ENCODE measurements at regions not wholly inside any gene's neighbourhood (a gene's known extent, or its start where the extent isn't known, plus 50 kb on each side); places are given as distances from the start of the nearest gene placed in this dataset.
"Not testable (repeated sequence)": the region's sequence is repeated elsewhere in the genome, so short reads cannot be mapped to it uniquely, and the experiment has no call there.

- peaks cover 7% of the 10 kb centered on the region for H3K36me3 Mint-ChIP-seq (ENCODE audit: low read depth)
Observed at GRCh38 chr4:189804894-189805293, 135.8 kb upstream of the FRG1 start.

GRCh38 chr4:189806506-189806905 lies 134.2 kb upstream of the FRG1 start:
- TF ChIP-seq CTCF (IDR thresholded peaks at IDR 0.05; ENCODE audit: unreplicated experiment in 3 of 3): no peak
- H3K4me1 Mint-ChIP-seq: no peaks in the 10 kb centered on the region
- H3K4me3 Mint-ChIP-seq: no peak overlapping the region
- H3K27me3 Mint-ChIP-seq (ENCODE audit: low read depth): no peaks in the 10 kb centered on the region
- peaks cover 12% of the 10 kb centered on the region for H3K36me3 Mint-ChIP-seq (ENCODE audit: low read depth)
- no peak overlapping the region for H3K27ac Mint-ChIP-seq
- H3K9me3 Mint-ChIP-seq: peaks cover 70% of the 10 kb centered on the region

More at GRCh38 chr4:189804894-189805293, 135.8 kb upstream of the FRG1 start:
- Mint-ChIP-seq H3K4me1 (no peaks in the 10 kb centered on the region), H3K27me3 (ENCODE audit: low read depth) (no peaks in the 10 kb centered on the region), H3K27ac (no peak overlapping the region), H3K9me3 (peaks cover 74% of the 10 kb centered on the region), H3K4me3 (no peak overlapping the region)
- no peak for TF ChIP-seq CTCF (IDR thresholded peaks at IDR 0.05; ENCODE audit: unreplicated experiment in 3 of 3)

GRCh38 chr4:189807031-189807430 lies 133.6 kb upstream of the FRG1 start:
- H3K4me1 Mint-ChIP-seq: no peaks in the 10 kb centered on the region
- H3K9me3 Mint-ChIP-seq: peaks cover 70% of the 10 kb centered on the region
- no peak overlapping the region for H3K4me3 Mint-ChIP-seq
- no peaks in the 10 kb centered on the region for H3K27me3 Mint-ChIP-seq (ENCODE audit: low read depth)
- peaks cover 12% of the 10 kb centered on the region for H3K36me3 Mint-ChIP-seq (ENCODE audit: low read depth)
- H3K27ac Mint-ChIP-seq: no peak overlapping the region
- no peak for TF ChIP-seq CTCF (IDR thresholded peaks at IDR 0.05; ENCODE audit: unreplicated experiment in 3 of 3)

- Mint-ChIP-seq H3K9me3 (peaks cover 69% of the 10 kb centered on the region), H3K27ac (no peak overlapping the region), H3K27me3 (ENCODE audit: low read depth) (no peaks in the 10 kb centered on the region), H3K36me3 (ENCODE audit: low read depth) (peaks cover 5% of the 10 kb centered on the region), H3K4me3 (no peak overlapping the region), H3K4me1 (no peaks in the 10 kb centered on the region)
- TF ChIP-seq CTCF (IDR thresholded peaks at IDR 0.05; ENCODE audit: unreplicated experiment in 3 of 3): no peak
Observed at GRCh38 chr4:189809241-189809735, 131.4 kb upstream of the FRG1 start.

- Mint-ChIP-seq H3K27ac (no peak overlapping the region), H3K36me3 (ENCODE audit: low read depth) (peaks cover 5% of the 10 kb centered on the region), H3K4me1 (no peaks in the 10 kb centered on the region), H3K4me3 (no peak overlapping the region), H3K27me3 (ENCODE audit: low read depth) (no peaks in the 10 kb centered on the region), H3K9me3 (peaks cover 64% of the 10 kb centered on the region)
- TF ChIP-seq CTCF (IDR thresholded peaks at IDR 0.05; ENCODE audit: unreplicated experiment in 3 of 3): no peak
Observed at GRCh38 chr4:189809839-189810238, 130.8 kb upstream of the FRG1 start.

GRCh38 chr4:189810318-189811181 lies 130.1 kb upstream of the FRG1 start:
- not testable (repeated sequence) for H3K4me1 Mint-ChIP-seq; H3K36me3 Mint-ChIP-seq (ENCODE audit: low read depth); H3K27ac Mint-ChIP-seq; H3K4me3 Mint-ChIP-seq; H3K27me3 Mint-ChIP-seq (ENCODE audit: low read depth)
- peaks cover 60% of the 10 kb centered on the region for H3K9me3 Mint-ChIP-seq

Data from nephron (organoid).